ENCODE measurements at regions not wholly inside any gene's neighbourhood (a gene's known extent, or its start where the extent isn't known, plus 50 kb on each side); places are given as distances from the start of the nearest gene placed in this dataset.

- no peak for TF ChIP-seq ZNF398 (tag by site-specific recombination; IDR thresholded peaks at IDR 0.05)
Observed at GRCh38 chr13:71018544-71018943, 848.5 kb downstream of the DACH1 start (continued).

- Histone ChIP-seq H3K9me3 (ENCODE audit: control insufficient read depth, insufficient read depth, low read depth, low read length) (no peaks in the 10 kb centered on the region), H3K27ac (ENCODE audit: extremely low read depth, low read depth, low read length) (no peak overlapping the region), H3K36me3 (ENCODE audit: control insufficient read depth in 2 of 2, insufficient read depth in 1 of 2, low read length in 2 of 2) (no peaks in the 10 kb centered on the region), H3K4me1 (ENCODE audit: control insufficient read depth, insufficient read depth, low read length) (no peaks in the 10 kb centered on the region), H3K4me3 (ENCODE audit: low read depth, low read length) (no peak overlapping the region)
- TF ChIP-seq ZNF202 (tag by site-specific recombination; IDR thresholded peaks at IDR 0.05; ENCODE audit: borderline replicate concordance) (no peak), ZNF830 (tag by site-specific recombination; IDR thresholded peaks at IDR 0.05; ENCODE audit: low read depth) (no peak), ZNF24 (tag by site-specific recombination; IDR thresholded peaks at IDR 0.05) (no peak), ZNF610 (tag by site-specific recombination; IDR thresholded peaks at IDR 0.05; ENCODE audit: borderline replicate concordance) (no peak), ZNF558 (tag by site-specific recombination; IDR thresholded peaks at IDR 0.05) (no peak), ZNF114 (tag by site-specific recombination; IDR thresholded peaks at IDR 0.05) (no peak), ELK4 (IDR thresholded peaks at IDR 0.05; ENCODE audit: borderline replicate concordance, low read depth, low read length) (no peak), KLF16 (tag by site-specific recombination; IDR thresholded peaks at IDR 0.05) (no peak), GFI1B (tag by site-specific recombination; IDR thresholded peaks at IDR 0.05) (no peak), KLF7 (tag by site-specific recombination; IDR thresholded peaks at IDR 0.05; ENCODE audit: borderline replicate concordance) (no peak), ZBTB10 (tag by site-specific recombination; IDR thresholded peaks at IDR 0.05) (no peak), ZNF416 (tag by site-specific recombination; IDR thresholded peaks at IDR 0.05) (no peak), ZBTB1 (tag by site-specific recombination; IDR thresholded peaks at IDR 0.05) (no peak), ZNF223 (tag by site-specific recombination; IDR thresholded peaks at IDR 0.05) (no peak), ZFP37 (tag by site-specific recombination; IDR thresholded peaks at IDR 0.05) (no peak)
- POLR2A ChIA-PET = no interaction called here
- CTCF ChIA-PET = no interaction called here
Observed at GRCh38 chr13:71017607-71018006, 849.4 kb downstream of the DACH1 start.

- Histone ChIP-seq H3K9me3 (ENCODE audit: control insufficient read depth, insufficient read depth, low read depth, low read length) (no peaks in the 10 kb centered on the region), H3K36me3 (ENCODE audit: control insufficient read depth in 2 of 2, insufficient read depth in 1 of 2, low read length in 2 of 2) (no peaks in the 10 kb centered on the region), H3K4me3 (ENCODE audit: low read depth, low read length) (no peak overlapping the region), H3K4me1 (ENCODE audit: control insufficient read depth, insufficient read depth, low read length) (no peaks in the 10 kb centered on the region), H3K27ac (ENCODE audit: extremely low read depth, low read depth, low read length) (no peak overlapping the region)
- CTCF ChIA-PET = interaction anchor here (0.6 kb wide), 1 partner anchor 27 kb away, joined by 3 read pairs; no protein-coding TSS in a partner anchor
- POLR2A ChIA-PET = no interaction called here
- no peak for TF ChIP-seq ZNF280C (tag by site-specific recombination; IDR thresholded peaks at IDR 0.05)
- no peak for TF ChIP-seq ZNF157 (tag by site-specific recombination; IDR thresholded peaks at IDR 0.05)
- TF ChIP-seq ZNF701 (tag by site-specific recombination; IDR thresholded peaks at IDR 0.05) = no peak
- TF ChIP-seq ZNF76 (tag by site-specific recombination; IDR thresholded peaks at IDR 0.05; ENCODE audit: borderline replicate concordance, low read depth) = no peak
- no peak for TF ChIP-seq MYNN (tag by site-specific recombination; IDR thresholded peaks at IDR 0.05; ENCODE audit: borderline replicate concordance)
- TF ChIP-seq HOXC10 (CRISPR knock-in tag; IDR thresholded peaks at IDR 0.05) = no peak
- no peak for TF ChIP-seq FEZF1 (tag by site-specific recombination; IDR thresholded peaks at IDR 0.05)
- no peak for TF ChIP-seq ZNF558 (tag by site-specific recombination; IDR thresholded peaks at IDR 0.05)
- TF ChIP-seq KLF7 (tag by site-specific recombination; IDR thresholded peaks at IDR 0.05; ENCODE audit: borderline replicate concordance) = no peak
- TF ChIP-seq ZNF398 (tag by site-specific recombination; IDR thresholded peaks at IDR 0.05) = no peak
- TF ChIP-seq RBAK (tag by site-specific recombination; IDR thresholded peaks at IDR 0.05) = no peak
- TF ChIP-seq ZXDB (tag by site-specific recombination; IDR thresholded peaks at IDR 0.05) = no peak
Observed at GRCh38 chr13:71015516-71015915, 851.5 kb downstream of the DACH1 start.

Data from HEK293 (cell line).